ENCODE measurements at regions not wholly inside any gene's neighbourhood (a gene's known extent, or its start where the extent isn't known, plus 50 kb on each side); places are given as distances from the start of the nearest gene placed in this dataset.

DNA sequence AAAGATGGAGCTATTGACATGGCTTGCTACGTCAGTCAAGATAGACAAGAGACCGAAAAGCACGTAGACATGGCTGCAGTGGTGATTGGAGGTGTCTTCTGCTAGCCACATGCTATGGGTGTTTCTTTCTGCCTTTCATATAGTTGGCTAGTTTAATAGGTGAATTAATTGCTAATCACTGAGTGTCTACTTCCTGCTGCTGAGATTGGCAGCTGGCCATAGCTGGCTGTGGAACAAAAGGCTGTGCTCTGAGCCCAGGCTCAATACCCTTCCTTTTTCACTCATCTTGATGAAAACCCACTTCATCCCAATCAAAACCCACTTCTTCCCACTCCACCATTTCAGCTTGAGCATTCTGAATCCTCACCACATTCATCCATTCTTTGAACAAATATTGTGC, 221.4 kb upstream of the MAF start:
- no peak for ATAC-seq (ENCODE audit: low read depth in 2 of 2)
- no peaks in the 10 kb centered on the region for H3K4me1 Mint-ChIP-seq

DNA sequence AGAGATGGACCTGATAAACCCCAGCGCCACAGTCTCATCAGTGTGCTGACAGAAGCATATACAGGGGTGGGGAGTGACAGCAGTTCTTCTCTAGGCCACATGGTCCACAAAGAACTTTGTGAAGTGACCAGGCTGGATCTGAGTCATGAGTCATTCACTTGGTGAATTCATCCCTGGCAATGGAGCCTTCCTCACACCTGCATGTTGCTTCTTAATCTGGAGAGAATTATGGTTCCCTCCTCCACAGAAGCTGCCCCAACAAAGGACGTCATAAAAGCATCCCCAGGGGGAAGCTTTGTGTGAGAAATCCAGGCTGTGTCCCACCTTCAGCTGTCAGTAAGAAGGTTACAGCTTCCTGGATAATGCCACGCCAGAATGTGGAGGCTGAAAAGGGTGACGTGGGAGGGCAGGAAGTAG, 215.6 kb upstream of the MAF start:
- no peak for ATAC-seq (ENCODE audit: low read depth in 2 of 2)
- Mint-ChIP-seq H3K36me3 (no peaks in the 10 kb centered on the region), H3K27ac (no peak overlapping the region)

More for the DNA sequence above, 221.4 kb upstream of the MAF start:
- Mint-ChIP-seq H3K36me3 (no peaks in the 10 kb centered on the region), H3K27me3 (peaks cover 7% of the 10 kb centered on the region), H3K9me3 (peaks cover 0 to 5% (median 0%) of the 10 kb centered on the region in 7 donors), H3K4me3 (no peak overlapping the region), H3K27ac (no peak overlapping the region)
- DNase-seq, result no peak
- no peak overlapping the region for H3K4me3 ChIP-seq (ENCODE audit: low read depth, low read length)
- H3K27me3 ChIP-seq (ENCODE audit: control insufficient read depth, insufficient read depth, low read length), result no peaks in the 10 kb centered on the region
- H3K9me3 ChIP-seq (ENCODE audit: control insufficient read depth in 2 of 2, low read length in 2 of 2), result no peaks in the 10 kb centered on the region
- no peak overlapping the region for H3K27ac ChIP-seq (ENCODE audit: insufficient read depth, low read length, poor library complexity, severe bottlenecking)
- H3K4me1 ChIP-seq (ENCODE audit: control insufficient read depth, insufficient read depth, low read length, poor library complexity, severe bottlenecking), result no peaks in the 10 kb centered on the region
- no peaks in the 10 kb centered on the region for H3K36me3 ChIP-seq (ENCODE audit: control insufficient read depth, insufficient read depth, low read length)

DNA sequence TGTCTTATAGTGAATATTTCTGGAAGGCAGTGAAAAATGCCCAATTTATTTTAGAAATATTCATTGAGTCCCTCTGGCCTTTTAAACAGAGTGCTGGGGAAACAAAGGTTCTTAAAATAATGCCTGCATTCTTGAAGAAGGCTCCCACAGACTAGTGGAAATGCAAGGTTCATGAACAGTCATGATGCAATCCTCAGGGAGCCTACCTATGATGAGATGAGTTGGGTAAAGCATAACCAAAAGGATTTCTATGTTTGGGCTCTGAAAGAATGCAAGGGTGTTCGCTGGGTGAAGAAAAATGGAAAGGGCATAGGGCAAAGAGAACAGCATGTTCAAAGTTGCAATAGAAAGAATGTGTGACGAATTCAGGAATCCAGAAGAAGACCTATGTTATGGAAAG, 214.5 kb upstream of the MAF start:
- Histone ChIP-seq H3K4me3 (ENCODE audit: low read depth, low read length) (no peak overlapping the region), H3K4me1 (ENCODE audit: control insufficient read depth, insufficient read depth, low read length, poor library complexity, severe bottlenecking) (no peaks in the 10 kb centered on the region), H3K36me3 (ENCODE audit: control insufficient read depth, insufficient read depth, low read length) (no peaks in the 10 kb centered on the region), H3K27ac (ENCODE audit: insufficient read depth, low read length, poor library complexity, severe bottlenecking) (no peak overlapping the region), H3K27me3 (ENCODE audit: control insufficient read depth, insufficient read depth, low read length) (peaks cover 2% of the 10 kb centered on the region), H3K9me3 (ENCODE audit: control insufficient read depth in 2 of 2, low read length in 2 of 2) (no peaks in the 10 kb centered on the region)
- ATAC-seq (ENCODE audit: low read depth in 2 of 2), result no peak
- Mint-ChIP-seq H3K4me3 (no peak overlapping the region), H3K36me3 (no peaks in the 10 kb centered on the region), H3K27me3 (peaks cover 11% of the 10 kb centered on the region), H3K9me3 (peaks cover 0 to 2% (median 0%) of the 10 kb centered on the region in 7 donors), H3K27ac (no peak overlapping the region), H3K4me1 (no peaks in the 10 kb centered on the region)
- no peak for DNase-seq

More for the DNA sequence above, 215.6 kb upstream of the MAF start:
- H3K9me3 Mint-ChIP-seq, result peaks cover 0 to 2% (median 0%) of the 10 kb centered on the region in 7 donors
- Histone ChIP-seq H3K9me3 (ENCODE audit: control insufficient read depth in 2 of 2, low read length in 2 of 2) (no peaks in the 10 kb centered on the region), H3K27me3 (ENCODE audit: control insufficient read depth, insufficient read depth, low read length) (peaks cover 2% of the 10 kb centered on the region), H3K36me3 (ENCODE audit: control insufficient read depth, insufficient read depth, low read length) (no peaks in the 10 kb centered on the region), H3K4me3 (ENCODE audit: low read depth, low read length) (no peak overlapping the region), H3K27ac (ENCODE audit: insufficient read depth, low read length, poor library complexity, severe bottlenecking) (no peak overlapping the region), H3K4me1 (ENCODE audit: control insufficient read depth, insufficient read depth, low read length, poor library complexity, severe bottlenecking) (no peaks in the 10 kb centered on the region)
- H3K27me3 Mint-ChIP-seq, result peaks cover 11% of the 10 kb centered on the region
- H3K4me3 Mint-ChIP-seq, result no peak overlapping the region
- no peaks in the 10 kb centered on the region for H3K4me1 Mint-ChIP-seq
- DNase-seq, result no peak

DNA sequence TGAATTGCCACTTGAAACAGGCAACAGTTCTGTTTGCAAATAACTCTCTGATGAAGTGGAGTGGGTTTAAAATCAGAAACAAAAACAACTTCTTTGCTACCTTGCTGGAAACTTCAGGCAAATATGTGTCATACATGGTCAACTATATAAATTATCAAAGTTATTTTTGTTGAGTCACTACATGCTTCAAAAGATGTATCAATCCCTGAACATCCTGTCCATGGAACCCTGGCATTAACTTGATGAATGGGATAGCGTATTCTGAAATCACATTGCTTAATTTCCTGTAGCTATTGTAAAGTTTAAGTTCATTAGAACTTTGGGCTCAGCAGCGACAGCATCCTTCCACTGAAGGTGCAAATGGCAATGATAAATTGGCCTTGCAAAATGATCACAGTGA, 213.6 kb upstream of the MAF start:
- H3K9me3 Mint-ChIP-seq, result peaks cover 0 to 2% (median 0%) of the 10 kb centered on the region in 7 donors
- H3K9me3 ChIP-seq (ENCODE audit: control insufficient read depth in 2 of 2, low read length in 2 of 2), result no peaks in the 10 kb centered on the region
- H3K27me3 Mint-ChIP-seq, result peaks cover 11% of the 10 kb centered on the region
- H3K27me3 ChIP-seq (ENCODE audit: control insufficient read depth, insufficient read depth, low read length), result peaks cover 2% of the 10 kb centered on the region
- H3K36me3 ChIP-seq (ENCODE audit: control insufficient read depth, insufficient read depth, low read length), result no peaks in the 10 kb centered on the region
- ATAC-seq (ENCODE audit: low read depth in 2 of 2), result no peak
- H3K4me3 Mint-ChIP-seq, result no peak overlapping the region
- no peaks in the 10 kb centered on the region for H3K36me3 Mint-ChIP-seq
- no peak for DNase-seq
- H3K27ac Mint-ChIP-seq, result no peak overlapping the region
- no peak overlapping the region for H3K27ac ChIP-seq (ENCODE audit: insufficient read depth, low read length, poor library complexity, severe bottlenecking)
- H3K4me3 ChIP-seq (ENCODE audit: low read depth, low read length), result no peak overlapping the region
- H3K4me1 Mint-ChIP-seq, result no peaks in the 10 kb centered on the region
- H3K4me1 ChIP-seq (ENCODE audit: control insufficient read depth, insufficient read depth, low read length, poor library complexity, severe bottlenecking), result no peaks in the 10 kb centered on the region

DNA sequence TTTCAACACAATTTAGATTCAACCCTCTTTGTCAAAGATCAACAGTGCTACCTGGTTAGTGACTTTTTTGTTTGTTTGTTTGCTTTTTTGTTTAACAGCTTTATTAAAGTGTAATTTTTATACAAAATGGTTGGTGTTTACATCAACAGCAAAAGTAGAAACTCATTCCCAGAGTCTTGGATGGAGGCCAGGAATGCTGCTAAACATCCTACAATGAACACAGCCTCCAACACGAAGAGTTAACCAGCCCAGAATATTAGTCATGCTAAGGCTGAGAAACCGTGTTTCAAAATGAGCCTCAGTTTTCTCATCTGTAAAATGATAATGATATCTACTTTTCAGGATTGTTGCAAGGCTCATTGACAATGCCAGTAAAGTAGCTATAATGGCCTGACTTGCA, 211.0 kb upstream of the MAF start:
- H3K27me3 Mint-ChIP-seq, result peaks cover 4% of the 10 kb centered on the region
- H3K27ac Mint-ChIP-seq, result no peak overlapping the region
- H3K27ac ChIP-seq (ENCODE audit: insufficient read depth, low read length, poor library complexity, severe bottlenecking), result no peak overlapping the region
- no peak overlapping the region for H3K4me3 Mint-ChIP-seq
- no peak for DNase-seq
- no peaks in the 10 kb centered on the region for H3K9me3 ChIP-seq (ENCODE audit: control insufficient read depth in 2 of 2, low read length in 2 of 2)
- H3K36me3 ChIP-seq (ENCODE audit: control insufficient read depth, insufficient read depth, low read length), result no peaks in the 10 kb centered on the region
- H3K4me1 Mint-ChIP-seq, result no peaks in the 10 kb centered on the region
- peaks cover 2% of the 10 kb centered on the region for H3K27me3 ChIP-seq (ENCODE audit: control insufficient read depth, insufficient read depth, low read length)
- no peaks in the 10 kb centered on the region for H3K36me3 Mint-ChIP-seq
- H3K4me3 ChIP-seq (ENCODE audit: low read depth, low read length), result no peak overlapping the region
- ATAC-seq (ENCODE audit: low read depth in 2 of 2), result no peak
- peaks cover 0 to 2% (median 0%) of the 10 kb centered on the region in 7 donors for H3K9me3 Mint-ChIP-seq
- H3K4me1 ChIP-seq (ENCODE audit: control insufficient read depth, insufficient read depth, low read length, poor library complexity, severe bottlenecking), result no peaks in the 10 kb centered on the region

DNA sequence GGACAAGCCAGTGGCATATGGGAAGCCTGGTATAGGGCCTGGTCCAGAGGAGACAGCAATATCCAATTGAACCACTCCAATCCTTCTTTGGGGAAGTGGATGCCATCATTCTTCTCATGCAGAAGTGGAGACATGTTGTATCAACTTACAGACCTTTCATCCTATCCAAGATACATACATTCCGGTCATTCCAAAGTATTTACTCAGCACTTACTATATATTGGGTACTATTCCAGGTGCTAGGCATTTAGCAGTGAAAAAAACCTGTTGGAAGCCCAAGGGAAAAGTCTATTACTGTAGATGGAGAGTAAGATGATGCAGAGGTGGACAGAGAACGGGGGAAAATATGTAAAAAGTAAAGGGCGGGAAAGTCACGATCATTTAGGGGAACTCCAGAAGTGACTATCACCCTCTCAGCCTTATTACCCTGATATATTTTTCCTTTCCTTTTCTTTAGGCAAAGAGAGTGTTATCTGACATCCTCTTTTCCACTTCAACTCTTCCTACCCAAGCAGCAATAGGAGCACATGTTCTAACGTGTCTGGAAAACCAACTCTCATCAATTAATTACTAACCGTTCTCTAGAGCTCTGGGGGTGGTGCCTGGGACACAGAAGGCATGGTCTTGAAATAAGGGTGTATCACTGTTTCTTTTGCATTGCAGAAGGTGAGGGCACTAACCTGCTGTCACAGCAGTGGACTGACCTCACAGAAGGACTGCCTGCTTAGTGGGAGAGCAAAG, 210.1 kb upstream of the MAF start:
- H3K4me3 Mint-ChIP-seq, result no peak overlapping the region
- no peaks in the 10 kb centered on the region for H3K36me3 ChIP-seq (ENCODE audit: control insufficient read depth, insufficient read depth, low read length)
- peaks cover 0 to 2% (median 0%) of the 10 kb centered on the region in 7 donors for H3K9me3 Mint-ChIP-seq

DNA sequence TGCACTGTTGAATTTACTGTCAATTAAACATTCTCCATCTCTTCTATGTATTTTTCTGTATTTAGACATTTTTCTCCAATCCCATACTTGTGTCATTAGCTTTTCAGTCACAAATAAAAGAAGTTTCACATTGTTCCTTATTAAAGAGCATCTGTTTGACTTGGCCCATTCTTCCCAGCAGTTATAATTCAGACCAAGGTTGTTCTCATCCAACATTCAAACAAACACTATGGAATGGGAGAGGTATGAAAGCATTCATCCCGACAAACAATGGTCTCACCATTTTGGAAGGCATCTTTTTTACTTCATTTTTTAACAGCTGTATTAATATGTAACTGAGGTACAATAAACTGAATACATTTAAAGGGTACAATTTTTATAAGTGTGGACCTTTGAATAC, 208.8 kb upstream of the MAF start:
- Histone ChIP-seq H3K27me3 (ENCODE audit: control insufficient read depth, insufficient read depth, low read length) (peaks cover 11% of the 10 kb centered on the region), H3K4me1 (ENCODE audit: control insufficient read depth, insufficient read depth, low read length, poor library complexity, severe bottlenecking) (no peaks in the 10 kb centered on the region), H3K9me3 (ENCODE audit: control insufficient read depth in 2 of 2, low read length in 2 of 2) (no peaks in the 10 kb centered on the region), H3K27ac (ENCODE audit: insufficient read depth, low read length, poor library complexity, severe bottlenecking) (no peak overlapping the region), H3K36me3 (ENCODE audit: control insufficient read depth, insufficient read depth, low read length) (no peaks in the 10 kb centered on the region), H3K4me3 (ENCODE audit: low read depth, low read length) (no peak overlapping the region)
- peaks cover 4% of the 10 kb centered on the region for H3K27me3 Mint-ChIP-seq
- DNase-seq (no peak), ATAC-seq (ENCODE audit: low read depth in 2 of 2) (no peak)
- H3K4me1 Mint-ChIP-seq, result no peaks in the 10 kb centered on the region
- H3K36me3 Mint-ChIP-seq, result no peaks in the 10 kb centered on the region
- H3K9me3 Mint-ChIP-seq, result peaks cover 0 to 2% (median 0%) of the 10 kb centered on the region in 7 donors
- H3K4me3 Mint-ChIP-seq, result no peak overlapping the region
- no peak overlapping the region for H3K27ac Mint-ChIP-seq

More for the DNA sequence above, 210.1 kb upstream of the MAF start:
- Histone ChIP-seq H3K27me3 (ENCODE audit: control insufficient read depth, insufficient read depth, low read length) (peaks cover 5% of the 10 kb centered on the region), H3K4me1 (ENCODE audit: control insufficient read depth, insufficient read depth, low read length, poor library complexity, severe bottlenecking) (no peaks in the 10 kb centered on the region), H3K9me3 (ENCODE audit: control insufficient read depth in 2 of 2, low read length in 2 of 2) (no peaks in the 10 kb centered on the region), H3K4me3 (ENCODE audit: low read depth, low read length) (no peak overlapping the region), H3K27ac (ENCODE audit: insufficient read depth, low read length, poor library complexity, severe bottlenecking) (no peak overlapping the region)
- peaks cover 4% of the 10 kb centered on the region for H3K27me3 Mint-ChIP-seq
- H3K4me1 Mint-ChIP-seq, result no peaks in the 10 kb centered on the region
- no peak overlapping the region for H3K27ac Mint-ChIP-seq
- DNase-seq (no peak), ATAC-seq (ENCODE audit: low read depth in 2 of 2) (no peak)
- H3K36me3 Mint-ChIP-seq, result no peaks in the 10 kb centered on the region

DNA sequence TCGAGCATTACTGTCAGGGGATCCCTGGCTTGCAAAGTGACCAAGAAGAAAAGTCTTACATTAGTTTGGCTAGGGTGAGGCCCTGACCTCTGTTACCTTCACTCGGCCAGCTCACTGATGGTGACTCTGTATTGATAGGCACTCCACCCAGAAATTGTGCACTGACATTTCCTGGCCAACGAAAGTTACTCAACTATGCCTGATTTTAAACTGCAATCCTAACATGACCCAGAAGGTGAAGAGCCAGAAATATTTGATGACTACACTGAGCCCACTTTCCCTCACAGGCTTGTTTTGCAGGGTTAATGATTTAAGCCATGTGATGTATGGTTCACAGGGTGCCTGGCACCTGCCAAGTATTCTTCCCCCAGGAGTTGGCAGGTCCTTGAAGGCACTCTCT, 208.2 kb upstream of the MAF start:
- Mint-ChIP-seq H3K27ac (no peak overlapping the region), H3K9me3 (peaks cover 0 to 2% (median 0%) of the 10 kb centered on the region in 7 donors), H3K4me3 (no peak overlapping the region), H3K4me1 (no peaks in the 10 kb centered on the region), H3K36me3 (no peaks in the 10 kb centered on the region), H3K27me3 (peaks cover 4% of the 10 kb centered on the region)
- Histone ChIP-seq H3K27me3 (ENCODE audit: control insufficient read depth, insufficient read depth, low read length) (peaks cover 9% of the 10 kb centered on the region), H3K9me3 (ENCODE audit: control insufficient read depth in 2 of 2, low read length in 2 of 2) (no peaks in the 10 kb centered on the region), H3K4me3 (ENCODE audit: low read depth, low read length) (no peak overlapping the region), H3K4me1 (ENCODE audit: control insufficient read depth, insufficient read depth, low read length, poor library complexity, severe bottlenecking) (no peaks in the 10 kb centered on the region), H3K27ac (ENCODE audit: insufficient read depth, low read length, poor library complexity, severe bottlenecking) (no peak overlapping the region), H3K36me3 (ENCODE audit: control insufficient read depth, insufficient read depth, low read length) (no peaks in the 10 kb centered on the region)
- DNase-seq (no peak), ATAC-seq (ENCODE audit: low read depth in 2 of 2) (no peak)

Data from CD4-positive, CD25-positive, alpha-beta regulatory T cell (primary cell).